ENCODE measurements at regions not wholly inside any gene's neighbourhood (a gene's known extent, or its start where the extent isn't known, plus 50 kb on each side); places are given as distances from the start of the nearest gene placed in this dataset.

DNA sequence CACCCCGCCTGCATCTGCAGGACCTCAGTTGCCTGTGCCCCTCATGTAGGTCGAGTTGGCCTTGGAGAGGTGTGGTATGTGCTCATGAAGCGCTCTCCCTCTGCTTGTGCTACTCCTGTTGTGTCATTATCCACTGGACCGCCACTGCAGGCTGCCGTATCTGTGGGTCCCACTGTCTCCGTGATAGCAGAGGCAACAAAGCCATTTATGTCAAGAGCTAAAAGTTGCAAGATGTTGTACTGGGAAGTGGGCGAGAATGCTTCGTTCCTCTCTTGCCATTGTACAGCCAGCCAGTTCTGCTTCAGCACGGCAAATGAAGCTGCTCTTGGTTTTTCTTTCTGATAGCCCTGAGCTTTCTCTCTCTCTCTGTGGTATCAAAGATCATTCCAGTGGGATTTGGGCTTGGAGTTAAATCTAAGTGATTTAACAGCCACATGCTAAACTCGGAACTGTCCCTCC lies 89.0 kb downstream of the TMEM212 start:
- TF ChIP-seq POLR2AphosphoS5 (IDR thresholded peaks at IDR 0.05; ENCODE audit: borderline replicate concordance, low read depth, low read length) (no peak), EZH2 (IDR thresholded peaks at IDR 0.05) (no peak)
